OCI-LY3 (cell line): ENCODE measurements at regions not wholly inside any gene's neighbourhood (a gene's known extent, or its start where the extent isn't known, plus 50 kb on each side); places are given as distances from the start of the nearest gene placed in this dataset.

Experiments
- EZH2phosphoT487 ChIP-seq: fragments of 200-600 bp; shearing (Covaris generic); IDR thresholded peaks from 2 replicates; pipeline ENCODE4 v1.6.1; 2018; ENCODE audit warnings: antibody characterized with exemption, mixed run types, low read depth
- TF ChIP-seq, protein P1 (sequence below): fragments of 200-600, 300-600 bp; sonication (generic); IDR thresholded peaks from 2 replicates; pipeline ENCODE4 v1.5.1; 2014; ENCODE audit warnings: antibody characterized with exemption, low read length, low read depth

GRCh38 chr5:24059006-24059405 lies 551.6 kb downstream of the PRDM9 start:
- TF ChIP-seq, protein P1, sequence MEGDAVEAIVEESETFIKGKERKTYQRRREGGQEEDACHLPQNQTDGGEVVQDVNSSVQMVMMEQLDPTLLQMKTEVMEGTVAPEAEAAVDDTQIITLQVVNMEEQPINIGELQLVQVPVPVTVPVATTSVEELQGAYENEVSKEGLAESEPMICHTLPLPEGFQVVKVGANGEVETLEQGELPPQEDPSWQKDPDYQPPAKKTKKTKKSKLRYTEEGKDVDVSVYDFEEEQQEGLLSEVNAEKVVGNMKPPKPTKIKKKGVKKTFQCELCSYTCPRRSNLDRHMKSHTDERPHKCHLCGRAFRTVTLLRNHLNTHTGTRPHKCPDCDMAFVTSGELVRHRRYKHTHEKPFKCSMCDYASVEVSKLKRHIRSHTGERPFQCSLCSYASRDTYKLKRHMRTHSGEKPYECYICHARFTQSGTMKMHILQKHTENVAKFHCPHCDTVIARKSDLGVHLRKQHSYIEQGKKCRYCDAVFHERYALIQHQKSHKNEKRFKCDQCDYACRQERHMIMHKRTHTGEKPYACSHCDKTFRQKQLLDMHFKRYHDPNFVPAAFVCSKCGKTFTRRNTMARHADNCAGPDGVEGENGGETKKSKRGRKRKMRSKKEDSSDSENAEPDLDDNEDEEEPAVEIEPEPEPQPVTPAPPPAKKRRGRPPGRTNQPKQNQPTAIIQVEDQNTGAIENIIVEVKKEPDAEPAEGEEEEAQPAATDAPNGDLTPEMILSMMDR: no peak
- TF ChIP-seq EZH2phosphoT487: no peak
